ENCODE measurements at regions not wholly inside any gene's neighbourhood (a gene's known extent, or its start where the extent isn't known, plus 50 kb on each side); places are given as distances from the start of the nearest gene placed in this dataset.

DNA sequence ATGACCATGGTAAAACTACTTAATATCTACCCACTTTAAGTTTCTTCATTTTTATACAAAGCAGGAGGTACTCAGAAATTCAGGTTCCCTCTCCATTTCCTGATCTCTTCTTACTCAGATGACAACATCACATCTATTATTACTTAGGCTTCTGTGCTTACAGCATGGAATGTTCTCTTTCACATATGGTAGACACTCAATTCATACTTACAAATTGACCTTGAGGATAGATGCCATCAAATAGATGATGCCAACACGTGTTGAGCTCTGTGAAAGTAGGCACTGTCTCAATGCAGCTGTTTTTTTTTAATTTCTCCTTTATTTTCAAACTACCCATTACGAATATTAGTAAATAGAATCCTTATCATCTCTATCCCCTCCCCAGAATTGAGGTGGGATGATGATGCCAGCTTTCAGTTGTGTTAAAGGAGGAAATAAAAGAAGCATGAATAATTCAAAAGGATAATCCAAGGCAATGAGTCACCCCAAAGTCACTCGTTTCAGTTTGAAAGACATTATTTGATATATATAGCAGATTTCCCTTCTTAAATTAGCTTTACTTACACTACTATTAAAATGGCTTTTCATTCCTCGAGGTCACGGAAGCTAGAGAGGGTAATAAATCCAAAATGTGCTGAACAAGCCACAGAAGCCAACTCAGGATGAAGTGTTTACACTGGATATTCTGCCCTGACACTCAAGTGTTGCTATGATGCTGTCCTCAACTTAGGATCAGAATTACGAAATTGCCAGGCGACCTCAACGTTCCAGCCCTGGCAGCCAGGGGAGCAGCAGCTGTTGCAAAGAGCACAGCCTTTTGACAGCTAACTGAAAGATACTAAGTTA lies 124.2 kb upstream of the EOLA2 start:
- ATAC-seq (no peak), FAIRE-seq (no peak), DNase-seq (ENCODE audit: extremely low read depth in 1 of 4, low spot score in 3 of 4) (no peak)
- Histone ChIP-seq H3K9me1 (ENCODE audit: control insufficient read depth, insufficient read depth, low read length) (no peaks in the 10 kb centered on the region), H3K27me3 (ENCODE audit: control insufficient read depth in 2 of 2, insufficient read depth in 2 of 2, low read length in 2 of 2) (no peaks in the 10 kb centered on the region), H3K79me2 (ENCODE audit: control insufficient read depth, insufficient read depth, low read length) (no peaks in the 10 kb centered on the region), H2AFZ (ENCODE audit: low read depth, low read length) (no peak overlapping the region), H3K36me3 (ENCODE audit: control insufficient read depth, insufficient read depth, low read length) (no peaks in the 10 kb centered on the region), H3K27ac (ENCODE audit: extremely low read depth, low read depth, low read length) (no peak overlapping the region), H3K4me3 (no peak overlapping the region), H3K4me1 (replicated peaks in 1 of 2; ENCODE audit: control insufficient read depth in 2 of 2, insufficient read depth in 2 of 2, low read length in 2 of 2) (no peaks in the 10 kb centered on the region), H3K4me2 (ENCODE audit: insufficient read depth, low read length) (no peak overlapping the region), H3K9ac (ENCODE audit: insufficient read depth in 1 of 2, low read depth in 2 of 2, low read length in 2 of 2) (no peak overlapping the region), H3K9me3 (replicated peaks; ENCODE audit: control insufficient read depth, insufficient read depth, low read depth, low read length) (no peaks in the 10 kb centered on the region), H4K20me1 (replicated peaks; ENCODE audit: control insufficient read depth, insufficient read depth, low read length) (no peaks in the 10 kb centered on the region)
- in situ Hi-C loops (cut with MboI) (no loop called here), intact Hi-C loops (cut with micrococcal nuclease) (no loop called here)
- BruUV-seq (replicated peaks): no TSS peak
- CTCF ChIA-PET (ENCODE audit: low intra/inter-chr PET ratio): no interaction called here
- TF ChIP-seq DPF2 (IDR thresholded peaks at IDR 0.05) (no peak), ZNF655 (CRISPR knock-in tag; IDR thresholded peaks at IDR 0.05) (no peak), ZNF830 (CRISPR knock-in tag; IDR thresholded peaks at IDR 0.05) (no peak), FOSL1 (tag; conservative IDR thresholded peaks at IDR 0.05) (no peak), ZNF24 (IDR thresholded peaks at IDR 0.05) (no peak), BRCA1 (IDR thresholded peaks at IDR 0.05) (no peak), BRCA1 (CRISPR knock-in tag; IDR thresholded peaks at IDR 0.05) (no peak), GABPA (tag; conservative IDR thresholded peaks at IDR 0.05; ENCODE audit: low read depth) (no peak), KLF6 (CRISPR knock-in tag; IDR thresholded peaks at IDR 0.05; ENCODE audit: borderline replicate concordance) (no peak)
- TF ChIP-seq, protein P1, sequence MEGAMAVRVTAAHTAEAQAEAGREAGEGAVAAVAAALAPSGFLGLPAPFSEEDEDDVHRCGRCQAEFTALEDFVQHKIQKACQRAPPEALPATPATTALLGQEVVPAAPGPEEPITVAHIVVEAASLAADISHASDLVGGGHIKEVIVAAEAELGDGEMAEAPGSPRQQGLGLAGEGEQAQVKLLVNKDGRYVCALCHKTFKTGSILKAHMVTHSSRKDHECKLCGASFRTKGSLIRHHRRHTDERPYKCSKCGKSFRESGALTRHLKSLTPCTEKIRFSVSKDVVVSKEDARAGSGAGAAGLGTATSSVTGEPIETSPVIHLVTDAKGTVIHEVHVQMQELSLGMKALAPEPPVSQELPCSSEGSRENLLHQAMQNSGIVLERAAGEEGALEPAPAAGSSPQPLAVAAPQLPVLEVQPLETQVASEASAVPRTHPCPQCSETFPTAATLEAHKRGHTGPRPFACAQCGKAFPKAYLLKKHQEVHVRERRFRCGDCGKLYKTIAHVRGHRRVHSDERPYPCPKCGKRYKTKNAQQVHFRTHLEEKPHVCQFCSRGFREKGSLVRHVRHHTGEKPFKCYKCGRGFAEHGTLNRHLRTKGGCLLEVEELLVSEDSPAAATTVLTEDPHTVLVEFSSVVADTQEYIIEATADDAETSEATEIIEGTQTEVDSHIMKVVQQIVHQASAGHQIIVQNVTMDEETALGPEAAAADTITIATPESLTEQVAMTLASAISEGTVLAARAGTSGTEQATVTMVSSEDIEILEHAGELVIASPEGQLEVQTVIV (CRISPR knock-in tag; IDR thresholded peaks at IDR 0.05; ENCODE audit: borderline replicate concordance): no peak
- 1% methylated on average over 8 of the region's 8 CpGs for WGBS (ENCODE audit: insufficient coverage, low coverage, missing lambda C conversion rate)
- POLR2A ChIA-PET: interaction anchor here (0.6 to 1.2 kb wide), 2 partner anchors 10 to 1304 kb away, joined by 3 read pairs; no protein-coding TSS in a partner anchor

All from K562 (cell line).